Ovary (tissue), 3 donors: ENCODE measurements at regions not wholly inside any gene's neighbourhood (a gene's known extent, or its start where the extent isn't known, plus 50 kb on each side); places are given as distances from the start of the nearest gene placed in this dataset.

Source experiments
- EP300 ChIP-seq: sonication (generic); formaldehyde crosslinking; IDR thresholded peaks from one replicate; pipeline ENCODE4 v1.6.1; 2017; ENCODE audit warnings: antibody characterized with exemption
- POLR2A ChIP-seq: fragments of 450-650 bp; IDR thresholded peaks from one replicate; pipeline ENCODE4 v1.6.1; 2017; ENCODE audit warnings: antibody characterized with exemption, mild to moderate bottlenecking, moderate library complexity
- TF ChIP-seq, protein P1 (sequence below), 3 donors: fragments of 450-650 bp in 2 of 3; fragments of 200-600 bp in 1 of 3; IDR thresholded peaks; one replicate each; pipeline versions ENCODE4 v1.5.1 to v1.8.0; 2016 to 2022; ENCODE audit warnings: antibody characterized with exemption in 3 of 3, mild to moderate bottlenecking in 1 of 3
- donor health status: DM: no; HTN: no; CAD: no.

GRCh38 chr18:8937160-8938094, 165.1 kb upstream of the NDUFV2 start:
- TF ChIP-seq, protein P1, sequence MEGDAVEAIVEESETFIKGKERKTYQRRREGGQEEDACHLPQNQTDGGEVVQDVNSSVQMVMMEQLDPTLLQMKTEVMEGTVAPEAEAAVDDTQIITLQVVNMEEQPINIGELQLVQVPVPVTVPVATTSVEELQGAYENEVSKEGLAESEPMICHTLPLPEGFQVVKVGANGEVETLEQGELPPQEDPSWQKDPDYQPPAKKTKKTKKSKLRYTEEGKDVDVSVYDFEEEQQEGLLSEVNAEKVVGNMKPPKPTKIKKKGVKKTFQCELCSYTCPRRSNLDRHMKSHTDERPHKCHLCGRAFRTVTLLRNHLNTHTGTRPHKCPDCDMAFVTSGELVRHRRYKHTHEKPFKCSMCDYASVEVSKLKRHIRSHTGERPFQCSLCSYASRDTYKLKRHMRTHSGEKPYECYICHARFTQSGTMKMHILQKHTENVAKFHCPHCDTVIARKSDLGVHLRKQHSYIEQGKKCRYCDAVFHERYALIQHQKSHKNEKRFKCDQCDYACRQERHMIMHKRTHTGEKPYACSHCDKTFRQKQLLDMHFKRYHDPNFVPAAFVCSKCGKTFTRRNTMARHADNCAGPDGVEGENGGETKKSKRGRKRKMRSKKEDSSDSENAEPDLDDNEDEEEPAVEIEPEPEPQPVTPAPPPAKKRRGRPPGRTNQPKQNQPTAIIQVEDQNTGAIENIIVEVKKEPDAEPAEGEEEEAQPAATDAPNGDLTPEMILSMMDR (IDR thresholded peaks at IDR 0.05): no peak
- TF ChIP-seq POLR2A (no peak), EP300 (no peak)
